GM23248 (cell line): ENCODE measurements at regions not wholly inside any gene's neighbourhood (a gene's known extent, or its start where the extent isn't known, plus 50 kb on each side); places are given as distances from the start of the nearest gene placed in this dataset.

Experiments used
- EZH2 ChIP-seq: fragments of 200-600 bp; sonication (generic); IDR thresholded peaks from 2 replicates; pipeline ENCODE4 v1.6.1; 2018; ENCODE audit warnings: antibody characterized with exemption, mild to moderate bottlenecking; ENCODE audit not compliant: insufficient read depth, poor library complexity, severe bottlenecking
- EZH2phosphoT487 ChIP-seq: fragments of 200-600 bp; sonication (generic); IDR thresholded peaks from 2 replicates; pipeline ENCODE4 v1.6.1; 2018; ENCODE audit warnings: antibody characterized with exemption, moderate library complexity, mild to moderate bottlenecking, low read depth; ENCODE audit not compliant: insufficient read depth

GRCh38 chr11:76279038-76279437 is 72.7 kb upstream of the WNT11 start:
- TF ChIP-seq EZH2phosphoT487 (no peak), EZH2 (no peak)
